ENCODE measurements at regions not wholly inside any gene's neighbourhood (a gene's known extent, or its start where the extent isn't known, plus 50 kb on each side); places are given as distances from the start of the nearest gene placed in this dataset.

GRCh38 chr15:86021281-86022264, 58.1 kb upstream of the AGBL1 start:
- TF ChIP-seq, protein P1, sequence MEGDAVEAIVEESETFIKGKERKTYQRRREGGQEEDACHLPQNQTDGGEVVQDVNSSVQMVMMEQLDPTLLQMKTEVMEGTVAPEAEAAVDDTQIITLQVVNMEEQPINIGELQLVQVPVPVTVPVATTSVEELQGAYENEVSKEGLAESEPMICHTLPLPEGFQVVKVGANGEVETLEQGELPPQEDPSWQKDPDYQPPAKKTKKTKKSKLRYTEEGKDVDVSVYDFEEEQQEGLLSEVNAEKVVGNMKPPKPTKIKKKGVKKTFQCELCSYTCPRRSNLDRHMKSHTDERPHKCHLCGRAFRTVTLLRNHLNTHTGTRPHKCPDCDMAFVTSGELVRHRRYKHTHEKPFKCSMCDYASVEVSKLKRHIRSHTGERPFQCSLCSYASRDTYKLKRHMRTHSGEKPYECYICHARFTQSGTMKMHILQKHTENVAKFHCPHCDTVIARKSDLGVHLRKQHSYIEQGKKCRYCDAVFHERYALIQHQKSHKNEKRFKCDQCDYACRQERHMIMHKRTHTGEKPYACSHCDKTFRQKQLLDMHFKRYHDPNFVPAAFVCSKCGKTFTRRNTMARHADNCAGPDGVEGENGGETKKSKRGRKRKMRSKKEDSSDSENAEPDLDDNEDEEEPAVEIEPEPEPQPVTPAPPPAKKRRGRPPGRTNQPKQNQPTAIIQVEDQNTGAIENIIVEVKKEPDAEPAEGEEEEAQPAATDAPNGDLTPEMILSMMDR (conservative IDR thresholded peaks at IDR 0.05 in 1 of 2, IDR thresholded peaks at IDR 0.05 in 1 of 2; ENCODE audit: extremely low read depth in 1 of 2, insufficient read depth in 1 of 2, low read depth in 1 of 2, low read length in 2 of 2) = no peak
- no peak for TF ChIP-seq EZH2 (IDR thresholded peaks at IDR 0.05; ENCODE audit: borderline replicate concordance, low read length)
